Vagina (tissue), 2 donors: ENCODE measurements at regions not wholly inside any gene's neighbourhood (a gene's known extent, or its start where the extent isn't known, plus 50 kb on each side); places are given as distances from the start of the nearest gene placed in this dataset.

ENCODE experiments used
- DNase-seq, 2 donors: peaks; one replicate each; pipeline ENCODE4 v3.0.0-alpha.2; 2017; ENCODE audit errors: extremely low spot score in 2 of 2
- H3K27ac ChIP-seq: fragments of 200-600 bp; sonication (generic); one replicate; pipeline ENCODE4 v1.5.1; 2019
- H3K27me3 ChIP-seq: fragments of 200-600 bp; sonication (generic); one replicate; pipeline ENCODE4 v1.5.1; 2019
- H3K36me3 ChIP-seq, 2 donors: fragments of 200-600 bp; sonication (generic); one replicate each; pipeline ENCODE4 v1.5.1; 2017 to 2019
- H3K4me1 ChIP-seq: fragments of 200-600 bp; sonication (generic); one replicate; pipeline ENCODE4 v1.5.1; 2019
- H3K4me3 ChIP-seq, 2 donors: fragments of 200-600 bp; sonication (generic); 1 replicate in 1 of 2; 2 replicates in 1 of 2; pipeline ENCODE4 v1.5.1; 2016 to 2019
- H3K9me3 ChIP-seq: fragments of 200-600 bp; sonication (generic); one replicate; pipeline ENCODE4 v1.5.1; 2019
- POLR2A ChIP-seq, 2 donors: fragments of 450-650 bp; IDR thresholded peaks; one replicate each; pipeline ENCODE4 v1.6.1; 2017; ENCODE audit warnings: antibody characterized with exemption in 2 of 2, mild to moderate bottlenecking in 2 of 2, moderate library complexity in 2 of 2
- POLR2AphosphoS5 ChIP-seq, 2 donors: sonication (generic); formaldehyde crosslinking; IDR thresholded peaks; one replicate each; pipeline ENCODE4 v1.9.0; 2017; ENCODE audit warnings: antibody characterized with exemption in 2 of 2, mild to moderate bottlenecking in 2 of 2, low read depth in 1 of 2; ENCODE audit not compliant: insufficient read depth in 1 of 2
- intact Hi-C: fragments of 100-400 bp; cut with DNase I; formaldehyde crosslinking; loops from one replicate; pipeline ENCODE4 v1.15.1; 2023
- TF ChIP-seq, protein P1 (sequence below), 3 experiments: fragments of 450-650 bp in 2 of 3; fragments of 200-600 bp in 1 of 3; sonication (generic) in 1 of 3; IDR thresholded peaks; one replicate each; pipeline ENCODE4 v1.5.1; 2017 to 2019; ENCODE audit warnings: antibody characterized with exemption in 3 of 3, mild to moderate bottlenecking in 2 of 3, moderate library complexity in 2 of 3

DNA sequence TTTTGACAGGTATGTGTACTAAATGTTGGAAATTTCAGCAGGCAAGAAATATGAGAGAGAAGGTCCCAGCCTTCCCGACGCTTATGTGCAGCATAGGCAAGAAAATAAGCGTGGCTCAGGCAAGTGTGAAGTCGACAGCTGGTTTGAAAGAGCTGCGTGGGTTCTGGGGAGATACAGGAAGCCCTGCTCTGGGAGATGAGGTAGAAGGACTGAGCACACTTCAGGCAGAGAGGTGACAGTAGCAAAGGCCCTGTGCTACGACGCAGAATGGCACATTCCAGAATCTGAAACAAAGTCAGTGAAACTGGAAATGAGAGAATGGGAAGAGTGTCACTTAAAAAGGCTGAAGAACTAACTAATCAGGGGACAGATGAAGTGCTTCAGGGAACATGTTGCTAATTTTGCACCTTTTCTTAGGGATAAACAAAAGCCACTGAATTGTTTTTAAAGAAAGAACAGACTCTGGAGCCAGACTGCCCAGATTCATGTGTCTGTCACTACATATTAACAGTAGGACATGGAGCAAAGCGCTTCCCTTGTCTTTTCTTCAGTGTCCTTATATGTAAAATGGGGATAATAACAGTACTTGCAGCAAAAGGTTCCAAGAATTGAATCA is 160.1 kb downstream of the SPRY2 start:
- Histone ChIP-seq H3K4me1 (no peaks in the 10 kb centered on the region), H3K27me3 (no peaks in the 10 kb centered on the region), H3K4me3 (no peak overlapping the region), H3K36me3 (no peaks in the 10 kb centered on the region), H3K9me3 (no peaks in the 10 kb centered on the region), H3K27ac (no peak overlapping the region)
- intact Hi-C loops = no loop called here
- DNase-seq = no peak
- TF ChIP-seq, protein P1, sequence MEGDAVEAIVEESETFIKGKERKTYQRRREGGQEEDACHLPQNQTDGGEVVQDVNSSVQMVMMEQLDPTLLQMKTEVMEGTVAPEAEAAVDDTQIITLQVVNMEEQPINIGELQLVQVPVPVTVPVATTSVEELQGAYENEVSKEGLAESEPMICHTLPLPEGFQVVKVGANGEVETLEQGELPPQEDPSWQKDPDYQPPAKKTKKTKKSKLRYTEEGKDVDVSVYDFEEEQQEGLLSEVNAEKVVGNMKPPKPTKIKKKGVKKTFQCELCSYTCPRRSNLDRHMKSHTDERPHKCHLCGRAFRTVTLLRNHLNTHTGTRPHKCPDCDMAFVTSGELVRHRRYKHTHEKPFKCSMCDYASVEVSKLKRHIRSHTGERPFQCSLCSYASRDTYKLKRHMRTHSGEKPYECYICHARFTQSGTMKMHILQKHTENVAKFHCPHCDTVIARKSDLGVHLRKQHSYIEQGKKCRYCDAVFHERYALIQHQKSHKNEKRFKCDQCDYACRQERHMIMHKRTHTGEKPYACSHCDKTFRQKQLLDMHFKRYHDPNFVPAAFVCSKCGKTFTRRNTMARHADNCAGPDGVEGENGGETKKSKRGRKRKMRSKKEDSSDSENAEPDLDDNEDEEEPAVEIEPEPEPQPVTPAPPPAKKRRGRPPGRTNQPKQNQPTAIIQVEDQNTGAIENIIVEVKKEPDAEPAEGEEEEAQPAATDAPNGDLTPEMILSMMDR (IDR thresholded peaks at IDR 0.05) = no peak
- no peak for TF ChIP-seq POLR2A (IDR thresholded peaks at IDR 0.05)
- TF ChIP-seq POLR2AphosphoS5 (IDR thresholded peaks at IDR 0.05; ENCODE audit: insufficient read depth in 1 of 2, low read depth in 1 of 2) = no peak

DNA sequence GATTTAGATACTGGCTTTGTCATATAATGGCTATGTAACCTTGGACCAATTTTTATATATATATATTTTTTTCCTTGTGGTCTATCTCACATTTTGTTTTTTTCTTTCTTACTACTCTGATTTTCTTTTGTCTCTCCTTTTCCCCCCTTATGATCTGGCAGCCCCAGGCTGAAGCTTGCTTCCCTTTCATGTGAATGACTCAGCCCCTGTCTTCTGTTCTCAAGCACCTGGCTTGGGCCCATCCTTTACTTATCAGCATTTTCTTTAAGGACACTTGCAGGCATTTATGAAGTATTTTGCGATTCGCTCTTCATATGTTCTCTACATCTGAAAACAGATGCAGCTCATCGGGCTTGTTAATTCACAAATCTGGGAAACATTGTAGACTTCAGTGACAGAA is 163.6 kb downstream of the SPRY2 start:
- H3K4me1 ChIP-seq = no peaks in the 10 kb centered on the region
- no peak for DNase-seq
- no peaks in the 10 kb centered on the region for H3K36me3 ChIP-seq
- no peak overlapping the region for H3K27ac ChIP-seq
- no peaks in the 10 kb centered on the region for H3K27me3 ChIP-seq
- intact Hi-C loops = no loop called here
- TF ChIP-seq, protein P1 (IDR thresholded peaks at IDR 0.05) = no peak
- no peak for TF ChIP-seq POLR2A (IDR thresholded peaks at IDR 0.05)
- TF ChIP-seq POLR2AphosphoS5 (IDR thresholded peaks at IDR 0.05; ENCODE audit: insufficient read depth in 1 of 2, low read depth in 1 of 2) = no peak
- no peak overlapping the region for H3K4me3 ChIP-seq
- no peaks in the 10 kb centered on the region for H3K9me3 ChIP-seq

DNA sequence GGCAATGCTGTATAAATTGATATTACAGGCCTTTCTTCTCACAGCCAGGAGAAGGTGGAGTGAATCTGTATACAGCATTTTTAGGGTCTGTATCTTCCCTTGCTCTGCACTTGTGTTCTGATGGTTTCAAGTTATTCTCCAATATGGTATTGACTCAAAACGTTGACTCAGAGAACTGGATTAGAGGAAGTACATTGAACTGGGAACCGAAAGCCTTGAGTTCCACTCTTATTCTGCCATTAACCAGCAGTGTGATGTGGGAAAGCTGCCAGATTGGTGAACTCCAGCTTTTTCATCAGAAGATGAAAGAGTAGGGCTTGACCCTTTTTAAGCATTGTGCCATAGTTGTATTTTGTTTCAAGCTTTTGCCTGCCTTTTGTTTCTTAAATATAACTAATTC is 167.7 kb downstream of the SPRY2 start:
- DNase-seq = no peak
- H3K27me3 ChIP-seq = no peaks in the 10 kb centered on the region
- no peak overlapping the region for H3K4me3 ChIP-seq
- no peaks in the 10 kb centered on the region for H3K36me3 ChIP-seq
- intact Hi-C loops = no loop called here
- TF ChIP-seq POLR2AphosphoS5 (IDR thresholded peaks at IDR 0.05; ENCODE audit: insufficient read depth in 1 of 2, low read depth in 1 of 2) (no peak), POLR2A (IDR thresholded peaks at IDR 0.05) (no peak)
- TF ChIP-seq, protein P1 (IDR thresholded peaks at IDR 0.05) = no peak
- no peaks in the 10 kb centered on the region for H3K4me1 ChIP-seq
- no peaks in the 10 kb centered on the region for H3K9me3 ChIP-seq
- H3K27ac ChIP-seq = no peak overlapping the region

DNA sequence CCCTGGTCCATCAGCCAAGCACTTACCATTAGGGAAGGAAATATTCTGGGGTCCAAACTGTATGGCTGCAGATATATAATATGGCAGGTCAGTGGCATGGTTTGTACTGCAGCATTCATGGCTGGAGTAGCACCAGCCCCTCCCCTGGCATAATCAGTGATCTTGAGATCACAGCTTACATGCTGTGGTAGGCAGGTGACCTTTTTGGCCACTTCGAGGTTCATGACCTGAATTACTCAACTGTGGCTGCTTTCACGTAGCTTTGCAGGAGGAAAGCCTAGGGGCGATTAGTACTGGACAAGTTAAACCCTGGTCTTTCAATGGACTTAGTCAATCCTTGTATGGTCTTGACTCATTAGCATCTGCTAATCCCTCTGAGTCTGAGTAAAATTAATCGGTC is 169.8 kb downstream of the SPRY2 start:
- intact Hi-C loops = no loop called here
- Histone ChIP-seq H3K4me1 (no peaks in the 10 kb centered on the region), H3K36me3 (no peaks in the 10 kb centered on the region), H3K4me3 (no peak overlapping the region), H3K27me3 (no peaks in the 10 kb centered on the region), H3K9me3 (no peaks in the 10 kb centered on the region), H3K27ac (no peak overlapping the region)
- DNase-seq = no peak
- no peak for TF ChIP-seq POLR2AphosphoS5 (IDR thresholded peaks at IDR 0.05; ENCODE audit: insufficient read depth in 1 of 2, low read depth in 1 of 2)
- no peak for TF ChIP-seq POLR2A (IDR thresholded peaks at IDR 0.05)
- TF ChIP-seq, protein P1 (IDR thresholded peaks at IDR 0.05) = no peak

DNA sequence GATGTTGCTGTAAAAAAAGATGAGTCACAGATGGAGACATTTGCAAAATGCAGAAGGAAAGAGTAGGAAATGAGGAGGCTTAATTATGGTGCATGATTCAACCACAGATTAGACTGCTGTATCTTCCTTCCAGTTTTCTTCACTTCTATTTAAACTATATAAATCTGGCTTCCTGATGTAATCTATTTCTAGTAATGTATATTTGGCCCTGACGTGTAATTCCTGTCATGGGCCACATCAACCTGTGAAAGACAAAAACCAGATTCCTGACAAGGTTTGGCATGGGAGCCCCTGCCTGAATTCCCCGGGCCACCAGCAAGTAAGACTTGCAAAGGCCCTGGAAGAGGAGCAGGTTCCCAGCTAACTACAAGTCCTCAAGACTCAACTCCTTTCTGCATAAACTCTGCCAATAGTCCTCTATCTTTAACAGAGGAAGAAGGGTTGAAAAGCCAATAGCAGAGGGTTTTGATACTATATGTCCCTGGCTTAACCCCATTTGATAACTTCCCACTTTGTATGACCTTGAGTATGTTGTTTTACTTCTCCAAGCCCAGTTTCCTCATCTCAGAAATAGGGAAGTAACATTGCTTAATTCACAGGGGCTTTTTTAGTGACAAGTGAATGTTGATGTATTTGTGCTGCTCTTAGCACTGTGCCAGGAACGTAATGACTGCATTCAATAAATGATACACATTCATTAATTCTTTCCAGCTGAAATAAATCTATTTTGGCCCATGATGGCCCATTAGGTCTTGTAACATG is 172.7 kb downstream of the SPRY2 start:
- no peaks in the 10 kb centered on the region for H3K9me3 ChIP-seq
- H3K36me3 ChIP-seq = no peaks in the 10 kb centered on the region
- no peak overlapping the region for H3K27ac ChIP-seq
- intact Hi-C loops = no loop called here
- H3K4me3 ChIP-seq = no peak overlapping the region
- DNase-seq = no peak
- no peaks in the 10 kb centered on the region for H3K4me1 ChIP-seq
- H3K27me3 ChIP-seq = no peaks in the 10 kb centered on the region
- TF ChIP-seq, protein P1 (IDR thresholded peaks at IDR 0.05) = no peak
- TF ChIP-seq POLR2AphosphoS5 (IDR thresholded peaks at IDR 0.05; ENCODE audit: insufficient read depth in 1 of 2, low read depth in 1 of 2) = no peak
- no peak for TF ChIP-seq POLR2A (IDR thresholded peaks at IDR 0.05)
